Left lung (tissue), 4 donors: ENCODE measurements at regions not wholly inside any gene's neighbourhood (a gene's known extent, or its start where the extent isn't known, plus 50 kb on each side); places are given as distances from the start of the nearest gene placed in this dataset.
A peak's percentile ranks its signal among the peaks of the same experiment; 100 is the strongest.
"Not testable (repeated sequence)": the region's sequence is repeated elsewhere in the genome, so short reads cannot be mapped to it uniquely, and the experiment has no call there.

ENCODE experiments used
- ATAC-seq: fragments of 200-7000 bp; cut with Tn5 transposase; one replicate; pipeline ENCODE4 v1.9.1; 2020; ENCODE audit warnings: moderate library complexity
- DNase-seq, 4 donors: peaks; one replicate each; pipeline ENCODE4 v3.0.0-alpha.2; 2013 to 2020
- H3K27ac ChIP-seq, 2 donors: fragments of 200-600 bp; sonication (generic) in 1 of 2; one replicate each; pipeline versions ENCODE4 v1.5.0 to v1.8.0; 2020 to 2021
- H3K27me3 ChIP-seq, 2 donors: fragments of 200-600 bp; sonication (generic) in 1 of 2; one replicate each; pipeline versions ENCODE4 v1.5.0 to v1.8.0; 2020 to 2021
- H3K36me3 ChIP-seq, 2 donors: fragments of 200-600 bp; sonication (generic) in 1 of 2; one replicate each; pipeline versions ENCODE4 v1.5.0 to v1.8.0; 2020 to 2021
- H3K4me1 ChIP-seq, 2 donors: fragments of 200-600 bp; one replicate each; pipeline ENCODE4 v1.8.0; 2021
- H3K4me3 ChIP-seq, 2 donors: fragments of 200-600 bp; sonication (generic) in 1 of 2; one replicate each; pipeline versions ENCODE4 v1.5.0 to v1.8.0; 2020 to 2021; ENCODE audit warnings: mild to moderate bottlenecking in 1 of 2
- H3K9me3 ChIP-seq, 2 donors: fragments of 200-600 bp; sonication (generic) in 1 of 2; one replicate each; pipeline versions ENCODE4 v1.5.0 to v1.8.0; 2020 to 2021
- intact Hi-C, 2 donors: fragments of 100-400 bp; cut with DNase I; formaldehyde crosslinking; loops; one replicate each; pipeline versions ENCODE4 v1.11.2 to v1.14.2; 2022
- TF ChIP-seq, protein P1 (sequence below), 2 donors: fragments of 200-600 bp; sonication (generic) in 1 of 2; IDR thresholded peaks; one replicate each; pipeline versions ENCODE4 v1.5.0 to v1.8.0; 2021; ENCODE audit warnings: antibody characterized with exemption in 2 of 2
- donor health status: DM: no; HTN: yes; CAD: no.
- donor health status: DM: no; HTN: no; CAD: no.

DNA sequence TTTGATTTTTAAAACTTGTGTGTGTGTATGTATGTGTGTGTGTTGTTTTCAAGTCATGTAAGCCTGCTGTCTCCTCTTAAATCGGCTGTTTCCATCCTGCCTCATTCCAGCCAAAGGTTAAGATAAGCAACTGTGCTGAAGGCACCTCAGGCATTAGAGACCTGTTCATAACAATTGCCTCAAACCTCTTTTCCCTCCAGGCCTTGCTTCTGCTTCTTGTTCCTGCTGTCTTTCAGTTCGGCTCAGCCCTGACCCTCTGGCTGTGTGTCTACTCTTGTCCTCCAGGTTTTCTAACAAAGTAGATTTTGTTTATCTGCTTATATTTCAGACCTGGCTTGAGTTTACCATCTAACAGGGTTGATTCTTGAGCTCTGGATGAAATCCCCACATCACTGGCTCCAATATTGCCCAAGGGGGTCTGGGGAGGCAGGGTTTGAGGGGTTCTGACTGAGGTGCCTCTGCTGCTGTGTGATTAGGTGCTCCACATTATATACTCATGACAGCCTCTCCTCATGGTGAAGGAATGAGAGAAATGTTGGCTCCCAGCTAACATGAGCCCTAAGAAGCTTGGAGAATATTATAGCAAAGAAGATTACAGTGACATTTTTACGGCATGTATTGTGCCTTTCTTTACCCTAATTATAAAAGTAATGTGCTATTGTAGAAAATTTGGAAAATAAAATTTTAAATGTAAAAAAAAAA is 229.7 kb upstream of the PIK3R1 start:
- Histone ChIP-seq H3K36me3 (no peaks in the 10 kb centered on the region), H3K4me1 (peaks cover 0 to 6% of the 10 kb centered on the region in 2 donors), H3K27me3 (no peaks in the 10 kb centered on the region), H3K9me3 (no peaks in the 10 kb centered on the region), H3K4me3 (no peak overlapping the region), H3K27ac (no peak overlapping the region)
- intact Hi-C loops = no loop called here
- TF ChIP-seq, protein P1, sequence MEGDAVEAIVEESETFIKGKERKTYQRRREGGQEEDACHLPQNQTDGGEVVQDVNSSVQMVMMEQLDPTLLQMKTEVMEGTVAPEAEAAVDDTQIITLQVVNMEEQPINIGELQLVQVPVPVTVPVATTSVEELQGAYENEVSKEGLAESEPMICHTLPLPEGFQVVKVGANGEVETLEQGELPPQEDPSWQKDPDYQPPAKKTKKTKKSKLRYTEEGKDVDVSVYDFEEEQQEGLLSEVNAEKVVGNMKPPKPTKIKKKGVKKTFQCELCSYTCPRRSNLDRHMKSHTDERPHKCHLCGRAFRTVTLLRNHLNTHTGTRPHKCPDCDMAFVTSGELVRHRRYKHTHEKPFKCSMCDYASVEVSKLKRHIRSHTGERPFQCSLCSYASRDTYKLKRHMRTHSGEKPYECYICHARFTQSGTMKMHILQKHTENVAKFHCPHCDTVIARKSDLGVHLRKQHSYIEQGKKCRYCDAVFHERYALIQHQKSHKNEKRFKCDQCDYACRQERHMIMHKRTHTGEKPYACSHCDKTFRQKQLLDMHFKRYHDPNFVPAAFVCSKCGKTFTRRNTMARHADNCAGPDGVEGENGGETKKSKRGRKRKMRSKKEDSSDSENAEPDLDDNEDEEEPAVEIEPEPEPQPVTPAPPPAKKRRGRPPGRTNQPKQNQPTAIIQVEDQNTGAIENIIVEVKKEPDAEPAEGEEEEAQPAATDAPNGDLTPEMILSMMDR (IDR thresholded peaks at IDR 0.05) = no peak
- DNase-seq = no peak
- no peak for ATAC-seq

DNA sequence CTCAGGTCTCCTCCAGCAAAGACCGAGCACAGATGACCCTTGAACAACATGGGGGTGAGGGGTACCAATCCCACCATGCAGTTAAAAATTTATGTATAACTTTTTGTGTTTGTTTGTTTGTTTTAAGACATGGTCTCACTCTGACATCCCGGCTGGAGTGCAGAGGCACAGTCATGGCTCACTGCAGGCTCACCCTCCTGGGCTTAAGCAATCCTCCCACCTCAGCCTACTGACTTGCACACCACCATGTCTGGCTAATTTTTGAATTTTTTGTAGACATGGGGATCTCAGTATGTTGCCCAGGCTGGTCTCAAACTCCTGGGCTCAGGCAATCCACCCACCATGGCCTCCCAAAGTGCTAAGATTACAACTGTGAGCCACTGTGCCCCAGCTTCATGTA is 231.0 kb upstream of the PIK3R1 start:
- H3K27me3 ChIP-seq = no peaks in the 10 kb centered on the region
- H3K4me1 ChIP-seq = peaks cover 0 to 6% of the 10 kb centered on the region in 2 donors
- no peak for ATAC-seq
- intact Hi-C loops = no loop called here
- TF ChIP-seq, protein P1 (IDR thresholded peaks at IDR 0.05) = no peak
- no peaks in the 10 kb centered on the region for H3K36me3 ChIP-seq
- no peak overlapping the region for H3K4me3 ChIP-seq
- DNase-seq = no peak
- H3K27ac ChIP-seq = no peak overlapping the region
- no peaks in the 10 kb centered on the region for H3K9me3 ChIP-seq

DNA sequence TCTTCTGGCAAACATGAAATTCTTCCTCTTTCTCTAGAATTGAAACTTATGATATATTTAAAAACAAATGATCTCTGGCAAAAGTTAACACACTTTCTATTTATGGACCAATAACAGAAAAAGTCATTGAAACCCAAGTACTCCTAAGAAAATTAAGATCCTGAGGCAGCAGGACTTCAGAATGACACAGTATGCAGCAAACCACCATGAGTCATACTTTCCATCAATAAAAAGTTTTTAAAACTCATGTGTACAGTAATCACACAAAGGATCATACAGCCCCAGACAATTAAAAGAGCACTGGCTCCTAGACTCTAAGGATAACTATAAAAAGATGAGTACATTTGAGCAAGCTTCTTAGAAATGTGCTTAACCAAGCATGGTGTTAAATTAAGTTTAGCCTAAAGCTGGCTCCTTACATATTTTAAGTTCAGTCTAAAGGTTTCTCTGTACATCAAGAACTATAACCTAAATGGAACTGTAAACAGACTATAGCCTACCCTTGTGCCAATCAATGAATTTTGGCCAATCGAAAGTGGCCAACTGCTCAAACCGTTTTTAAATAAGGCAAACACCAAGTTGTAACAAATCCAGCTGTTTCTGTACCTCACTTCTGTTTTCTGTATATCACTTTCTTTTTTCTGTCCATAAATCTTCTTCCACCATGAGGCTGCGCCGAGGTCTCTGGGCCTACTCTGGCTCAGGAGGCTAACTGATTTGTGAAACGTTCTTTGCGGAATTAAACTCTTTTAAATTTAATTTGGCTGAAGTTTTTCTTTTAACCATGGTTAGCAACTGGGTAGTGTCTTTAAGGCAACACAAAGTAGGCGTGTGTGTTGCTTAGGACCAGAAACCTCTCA is 232.1 kb upstream of the PIK3R1 start:
- intact Hi-C loops = no loop called here
- ATAC-seq (peak; percentile 52), DNase-seq (no peak)
- Histone ChIP-seq H3K27ac (no peak overlapping the region), H3K9me3 (no peaks in the 10 kb centered on the region), H3K36me3 (no peaks in the 10 kb centered on the region), H3K4me1 (peaks cover 0 to 6% of the 10 kb centered on the region in 2 donors), H3K4me3 (no peak overlapping the region), H3K27me3 (no peaks in the 10 kb centered on the region)
- TF ChIP-seq, protein P1 (IDR thresholded peaks at IDR 0.05) = no peak

DNA sequence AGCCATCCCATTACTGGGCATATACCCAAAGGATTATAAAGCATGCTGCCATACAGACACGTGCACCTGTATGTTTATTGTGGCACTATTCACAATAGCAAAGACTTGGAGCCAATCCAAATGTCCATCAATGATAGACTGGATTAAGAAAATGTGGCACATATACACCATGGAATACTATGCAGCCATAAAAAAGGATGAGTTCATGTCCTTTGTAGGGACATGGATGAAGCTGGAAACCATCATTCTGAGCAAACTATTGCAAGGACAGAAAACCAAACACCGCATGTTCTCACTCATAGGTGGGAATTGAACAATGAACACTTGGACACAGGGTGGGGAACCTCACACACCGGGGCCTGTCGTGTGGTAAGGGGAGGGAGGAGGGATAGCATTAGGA is 233.4 kb upstream of the PIK3R1 start:
- DNase-seq, ATAC-seq, H3K36me3 ChIP-seq, H3K27me3 ChIP-seq, H3K27ac ChIP-seq, intact Hi-C loops, H3K4me3 ChIP-seq, H3K9me3 ChIP-seq: not testable (repeated sequence)
- peaks cover 0 to 14% of the 10 kb centered on the region in 2 donors for H3K4me1 ChIP-seq

DNA sequence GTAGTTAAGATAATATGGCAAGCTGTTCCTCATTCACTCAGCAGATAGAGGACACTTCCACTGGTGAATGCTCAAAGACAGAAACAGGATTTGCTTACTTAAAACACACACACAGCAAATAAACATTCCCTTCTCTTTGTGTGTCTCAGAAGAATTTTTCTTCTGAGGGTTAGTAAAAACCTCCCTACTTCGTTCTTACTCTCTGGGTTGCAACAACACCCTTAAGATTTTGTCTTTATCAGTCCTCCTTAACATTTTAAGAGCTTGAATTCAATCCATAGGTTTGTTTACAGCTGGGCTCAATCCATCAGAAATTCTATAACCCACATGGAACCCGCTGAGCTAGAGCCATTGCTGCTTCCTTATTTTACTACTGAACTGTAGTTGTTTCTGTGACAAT is 237.4 kb upstream of the PIK3R1 start:
- H3K27ac ChIP-seq = peak overlapping the region in 1 of 2 donors; percentile 21
- no peak overlapping the region for H3K4me3 ChIP-seq
- H3K36me3 ChIP-seq = no peaks in the 10 kb centered on the region
- TF ChIP-seq, protein P1 (IDR thresholded peaks at IDR 0.05) = no peak
- H3K9me3 ChIP-seq = no peaks in the 10 kb centered on the region
- DNase-seq (no peak), ATAC-seq (no peak)
- intact Hi-C loops = no loop called here
- no peaks in the 10 kb centered on the region for H3K27me3 ChIP-seq
- H3K4me1 ChIP-seq = peaks cover 0 to 10% of the 10 kb centered on the region in 2 donors
